ENCODE measurements at regions not wholly inside any gene's neighbourhood (a gene's known extent, or its start where the extent isn't known, plus 50 kb on each side); places are given as distances from the start of the nearest gene placed in this dataset.

- TF ChIP-seq CTCF (IDR thresholded peaks at IDR 0.05; ENCODE audit: extremely low read depth, missing control alignments): no peak
- DNase-seq (ENCODE audit: low spot score): no peak
Observed at GRCh38 chr5:167305591-167306213, 985.7 kb upstream of the WWC1 start.

- TF ChIP-seq CTCF (IDR thresholded peaks at IDR 0.05; ENCODE audit: extremely low read depth, missing control alignments): no peak
- DNase-seq (ENCODE audit: low spot score): no peak
Observed at GRCh38 chr5:167307042-167307441, 984.4 kb upstream of the WWC1 start.

- TF ChIP-seq CTCF (IDR thresholded peaks at IDR 0.05; ENCODE audit: extremely low read depth, missing control alignments): no peak
- DNase-seq (ENCODE audit: low spot score): no peak
Observed at GRCh38 chr5:167308466-167308865, 983.0 kb upstream of the WWC1 start.

- no peak for DNase-seq (ENCODE audit: low spot score)
- no peak for TF ChIP-seq CTCF (IDR thresholded peaks at IDR 0.05; ENCODE audit: extremely low read depth, missing control alignments)
Observed at GRCh38 chr5:167309941-167310517, 981.4 kb upstream of the WWC1 start.

GRCh38 chr5:167311340-167311739 is 980.1 kb upstream of the WWC1 start:
- TF ChIP-seq CTCF (IDR thresholded peaks at IDR 0.05; ENCODE audit: extremely low read depth, missing control alignments): no peak
- DNase-seq (ENCODE audit: low spot score): no peak

- no peak for TF ChIP-seq CTCF (IDR thresholded peaks at IDR 0.05; ENCODE audit: extremely low read depth, missing control alignments)
- no peak for DNase-seq (ENCODE audit: low spot score)
Observed at GRCh38 chr5:167312225-167312624, 979.2 kb upstream of the WWC1 start.

GRCh38 chr5:167315762-167316161 is 975.7 kb upstream of the WWC1 start:
- no peak for TF ChIP-seq CTCF (IDR thresholded peaks at IDR 0.05; ENCODE audit: extremely low read depth, missing control alignments)
- no peak for DNase-seq (ENCODE audit: low spot score)
